ENCODE measurements at regions not wholly inside any gene's neighbourhood (a gene's known extent, or its start where the extent isn't known, plus 50 kb on each side); places are given as distances from the start of the nearest gene placed in this dataset.

GRCh38 chr12:116469344-116469743 is 89.8 kb upstream of the MAP1LC3B2 start:
- no peak for TF ChIP-seq POLR2AphosphoS5 (IDR thresholded peaks at IDR 0.05; ENCODE audit: low read depth, low read length)
- TF ChIP-seq TAF1 (IDR thresholded peaks at IDR 0.05; ENCODE audit: borderline replicate concordance, insufficient read depth, low read length), result no peak
- TF ChIP-seq REST (IDR thresholded peaks at IDR 0.05; ENCODE audit: insufficient read depth in 1 of 2, low read depth in 2 of 2, low read length in 2 of 2), result no peak
- TF ChIP-seq SIN3A (IDR thresholded peaks at IDR 0.05; ENCODE audit: borderline replicate concordance, insufficient read depth, low read length), result no peak

Data from PFSK-1 (cell line).